Ovary (tissue), 3 donors: ENCODE measurements at regions not wholly inside any gene's neighbourhood (a gene's known extent, or its start where the extent isn't known, plus 50 kb on each side); places are given as distances from the start of the nearest gene placed in this dataset.

Source experiments
- CTCF ChIP-seq, 3 donors: fragments of 450-650 bp in 2 of 3; fragments of 200-600 bp in 1 of 3; IDR thresholded peaks; one replicate each; pipeline versions ENCODE4 v1.5.1 to v1.8.0; 2016 to 2022; ENCODE audit warnings: antibody characterized with exemption in 3 of 3, mild to moderate bottlenecking in 1 of 3
- POLR2A ChIP-seq: fragments of 450-650 bp; IDR thresholded peaks from one replicate; pipeline ENCODE4 v1.6.1; 2017; ENCODE audit warnings: antibody characterized with exemption, mild to moderate bottlenecking, moderate library complexity
- donor health status: DM: no; HTN: no; CAD: no.

- TF ChIP-seq CTCF (IDR thresholded peaks at IDR 0.05) (no peak), POLR2A (no peak)
Observed at GRCh38 chr5:6823996-6824395, 110.8 kb downstream of the TENT4A start.
